ENCODE measurements at regions not wholly inside any gene's neighbourhood (a gene's known extent, or its start where the extent isn't known, plus 50 kb on each side); places are given as distances from the start of the nearest gene placed in this dataset.

- no peak for TF ChIP-seq EZH2 (IDR thresholded peaks at IDR 0.05)
- no peak for TF ChIP-seq POLR2AphosphoS5 (IDR thresholded peaks at IDR 0.05; ENCODE audit: borderline replicate concordance, low read depth, low read length)
- TF ChIP-seq FOXP2 (optimal IDR thresholded peaks at IDR 0.05; ENCODE audit: control extremely low read depth, extremely low read length, insufficient read depth), result no peak
These were observed 77.4 kb upstream of the PPP1R26 start for GRCh38 chr9:135402048-135402738.

Measured in SK-N-MC (cell line).